Fibroblast of the aortic adventitia (primary cell): ENCODE measurements at regions not wholly inside any gene's neighbourhood (a gene's known extent, or its start where the extent isn't known, plus 50 kb on each side); places are given as distances from the start of the nearest gene placed in this dataset.
"Not testable (repeated sequence)": the region's sequence is repeated elsewhere in the genome, so short reads cannot be mapped to it uniquely, and the experiment has no call there.

Experiments used
- DNase-seq: peaks from one replicate; pipeline ENCODE4 v3.0.0-alpha.2; 2010; ENCODE audit warnings: low read depth
- H3K4me3 ChIP-seq: 2 replicates; pipeline ENCODE4 v1.5.1; 2011; ENCODE audit warnings: low read depth, mild to moderate bottlenecking, control low read depth, low read length, moderate library complexity
- CTCF ChIP-seq: IDR thresholded peaks from 2 replicates; pipeline ENCODE4 v1.5.1; 2011; ENCODE audit warnings: mild to moderate bottlenecking, low read length, control low read depth, inconsistent platforms; ENCODE audit not compliant: insufficient read depth

GRCh38 chr5:63194126-63194525 lies 615.5 kb downstream of the LRRC70 start:
- no peak overlapping the region for H3K4me3 ChIP-seq
- TF ChIP-seq CTCF = no peak
- DNase-seq = no peak

GRCh38 chr5:63180190-63180589 lies 601.6 kb downstream of the LRRC70 start:
- not testable (repeated sequence) for DNase-seq, H3K4me3 ChIP-seq

GRCh38 chr5:63175850-63176249 lies 597.2 kb downstream of the LRRC70 start:
- TF ChIP-seq CTCF = no peak
- DNase-seq = no peak
- no peak overlapping the region for H3K4me3 ChIP-seq

GRCh38 chr5:63170486-63170885 lies 591.9 kb downstream of the LRRC70 start:
- TF ChIP-seq CTCF = no peak
- DNase-seq = no peak
- H3K4me3 ChIP-seq = no peak overlapping the region

GRCh38 chr5:63164838-63165535 lies 586.4 kb downstream of the LRRC70 start:
- DNase-seq = no peak
- H3K4me3 ChIP-seq = no peak overlapping the region
- no peak for TF ChIP-seq CTCF

GRCh38 chr5:63164339-63164738 lies 585.7 kb downstream of the LRRC70 start:
- no peak for DNase-seq
- TF ChIP-seq CTCF = no peak
- H3K4me3 ChIP-seq = no peak overlapping the region

- no peak for TF ChIP-seq CTCF
- DNase-seq = no peak
- H3K4me3 ChIP-seq = no peak overlapping the region
These were observed 576.7 kb downstream of the LRRC70 start for GRCh38 chr5:63155310-63155631.
